OCI-LY1 (cell line): ENCODE measurements at regions not wholly inside any gene's neighbourhood (a gene's known extent, or its start where the extent isn't known, plus 50 kb on each side); places are given as distances from the start of the nearest gene placed in this dataset.

ENCODE experiments used
- EZH2 ChIP-seq: fragments of 200-600 bp; sonication (generic), shearing (Covaris generic); IDR thresholded peaks from 2 replicates; pipeline ENCODE4 v1.8.0; 2017; ENCODE audit warnings: borderline replicate concordance, mixed run types, mild to moderate bottlenecking, antibody characterized with exemption, low read length, moderate library complexity, mixed read lengths
- TF ChIP-seq, protein P1 (sequence below): fragments of 200-600 bp; sonication (generic), shearing (Covaris generic); IDR thresholded peaks from 2 replicates; pipeline ENCODE4 v1.5.1; 2017; ENCODE audit warnings: mild to moderate bottlenecking, antibody characterized with exemption, low read length, moderate library complexity, mixed read lengths

DNA sequence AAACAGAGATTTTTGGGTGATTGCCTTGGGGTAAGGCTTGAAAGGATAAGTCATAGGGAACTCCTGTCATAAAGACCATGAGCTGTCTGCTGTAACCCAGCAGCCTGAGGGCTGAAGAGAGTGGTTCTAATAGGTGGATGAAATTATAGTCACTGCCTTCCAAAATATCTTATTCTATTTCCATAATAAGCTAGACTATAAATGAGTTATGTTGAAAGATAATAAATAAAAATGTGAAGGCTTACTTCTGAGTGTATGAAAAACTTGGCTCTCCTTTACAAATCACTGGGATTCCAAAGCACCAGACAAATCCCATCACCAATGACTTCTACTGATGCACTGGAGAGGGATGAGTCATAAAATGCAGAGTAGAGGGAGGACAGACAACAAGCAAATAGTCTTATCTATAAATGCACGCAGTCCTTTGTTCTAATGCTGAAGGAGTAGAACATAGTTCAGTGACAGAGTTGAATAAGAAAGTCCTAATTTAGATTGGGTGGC lies 775.0 kb upstream of the LRRC4C start:
- TF ChIP-seq EZH2: no peak
- TF ChIP-seq, protein P1, sequence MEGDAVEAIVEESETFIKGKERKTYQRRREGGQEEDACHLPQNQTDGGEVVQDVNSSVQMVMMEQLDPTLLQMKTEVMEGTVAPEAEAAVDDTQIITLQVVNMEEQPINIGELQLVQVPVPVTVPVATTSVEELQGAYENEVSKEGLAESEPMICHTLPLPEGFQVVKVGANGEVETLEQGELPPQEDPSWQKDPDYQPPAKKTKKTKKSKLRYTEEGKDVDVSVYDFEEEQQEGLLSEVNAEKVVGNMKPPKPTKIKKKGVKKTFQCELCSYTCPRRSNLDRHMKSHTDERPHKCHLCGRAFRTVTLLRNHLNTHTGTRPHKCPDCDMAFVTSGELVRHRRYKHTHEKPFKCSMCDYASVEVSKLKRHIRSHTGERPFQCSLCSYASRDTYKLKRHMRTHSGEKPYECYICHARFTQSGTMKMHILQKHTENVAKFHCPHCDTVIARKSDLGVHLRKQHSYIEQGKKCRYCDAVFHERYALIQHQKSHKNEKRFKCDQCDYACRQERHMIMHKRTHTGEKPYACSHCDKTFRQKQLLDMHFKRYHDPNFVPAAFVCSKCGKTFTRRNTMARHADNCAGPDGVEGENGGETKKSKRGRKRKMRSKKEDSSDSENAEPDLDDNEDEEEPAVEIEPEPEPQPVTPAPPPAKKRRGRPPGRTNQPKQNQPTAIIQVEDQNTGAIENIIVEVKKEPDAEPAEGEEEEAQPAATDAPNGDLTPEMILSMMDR: no peak
